Uterus (tissue), 3 donors: ENCODE measurements at regions not wholly inside any gene's neighbourhood (a gene's known extent, or its start where the extent isn't known, plus 50 kb on each side); places are given as distances from the start of the nearest gene placed in this dataset.
"Not testable (repeated sequence)": the region's sequence is repeated elsewhere in the genome, so short reads cannot be mapped to it uniquely, and the experiment has no call there.

Experiments
- DNase-seq, 2 donors: peaks; one replicate each; pipeline ENCODE4 v3.0.0-alpha.2; 2019 to 2020
- H3K27ac ChIP-seq, 2 donors: fragments of 200-600 bp; sonication (generic); 1 replicate in 1 of 2; 2 replicates in 1 of 2; pipeline ENCODE4 v1.5.1; 2016 to 2018
- H3K27me3 ChIP-seq, 2 donors: fragments of 200-600 bp; sonication (generic); one replicate each; pipeline ENCODE4 v1.5.1; 2018 to 2019; ENCODE audit warnings: control low read depth in 1 of 2
- H3K36me3 ChIP-seq, 2 donors: fragments of 200-600 bp; sonication (generic); one replicate each; pipeline ENCODE4 v1.5.1; 2019; ENCODE audit warnings: control low read depth in 1 of 2
- H3K4me1 ChIP-seq, 2 donors: fragments of 200-600 bp; sonication (generic); one replicate each; pipeline ENCODE4 v1.5.1; 2018 to 2019; ENCODE audit warnings: control low read depth in 1 of 2
- H3K4me3 ChIP-seq, 2 donors: fragments of 200-600 bp; sonication (generic); 1 replicate in 1 of 2; 2 replicates in 1 of 2; pipeline ENCODE4 v1.5.1; 2018 to 2019; ENCODE audit warnings: mild to moderate bottlenecking in 1 of 2
- H3K9me3 ChIP-seq, 2 donors: fragments of 200-600 bp; sonication (generic); one replicate each; pipeline ENCODE4 v1.5.1; 2019; ENCODE audit warnings: control low read depth in 1 of 2
- POLR2A ChIP-seq, 2 donors: fragments of 450-650 bp; IDR thresholded peaks; one replicate each; pipeline ENCODE4 v1.6.1; 2016; ENCODE audit warnings: antibody characterized with exemption in 2 of 2, mild to moderate bottlenecking in 1 of 2, moderate library complexity in 1 of 2
- intact Hi-C: fragments of 100-400 bp; cut with DNase I; formaldehyde crosslinking; loops from one replicate; pipeline ENCODE4 v1.15.1; 2023; ENCODE audit warnings: low total_unique reads
- TF ChIP-seq, protein P1 (sequence below), 4 experiments: fragments of 200-600 bp in 2 of 4; fragments of 450-650 bp in 2 of 4; sonication (generic) in 2 of 4; IDR thresholded peaks; one replicate each; pipeline ENCODE4 v1.5.1; 2016 to 2019; ENCODE audit warnings: antibody characterized with exemption in 4 of 4, mild to moderate bottlenecking in 2 of 4, moderate library complexity in 1 of 4
- donor health status: DM: yes; HTN: yes; CAD: no.

GRCh38 chr18:38751211-38751610, 1185.6 kb upstream of the CELF4 start:
- Histone ChIP-seq H3K9me3 (no peaks in the 10 kb centered on the region), H3K4me1 (no peaks in the 10 kb centered on the region), H3K27ac (no peak overlapping the region), H3K4me3 (no peak overlapping the region), H3K36me3 (no peaks in the 10 kb centered on the region), H3K27me3 (no peaks in the 10 kb centered on the region)
- intact Hi-C loops, result no loop called here
- DNase-seq, result no peak
- TF ChIP-seq, protein P1, sequence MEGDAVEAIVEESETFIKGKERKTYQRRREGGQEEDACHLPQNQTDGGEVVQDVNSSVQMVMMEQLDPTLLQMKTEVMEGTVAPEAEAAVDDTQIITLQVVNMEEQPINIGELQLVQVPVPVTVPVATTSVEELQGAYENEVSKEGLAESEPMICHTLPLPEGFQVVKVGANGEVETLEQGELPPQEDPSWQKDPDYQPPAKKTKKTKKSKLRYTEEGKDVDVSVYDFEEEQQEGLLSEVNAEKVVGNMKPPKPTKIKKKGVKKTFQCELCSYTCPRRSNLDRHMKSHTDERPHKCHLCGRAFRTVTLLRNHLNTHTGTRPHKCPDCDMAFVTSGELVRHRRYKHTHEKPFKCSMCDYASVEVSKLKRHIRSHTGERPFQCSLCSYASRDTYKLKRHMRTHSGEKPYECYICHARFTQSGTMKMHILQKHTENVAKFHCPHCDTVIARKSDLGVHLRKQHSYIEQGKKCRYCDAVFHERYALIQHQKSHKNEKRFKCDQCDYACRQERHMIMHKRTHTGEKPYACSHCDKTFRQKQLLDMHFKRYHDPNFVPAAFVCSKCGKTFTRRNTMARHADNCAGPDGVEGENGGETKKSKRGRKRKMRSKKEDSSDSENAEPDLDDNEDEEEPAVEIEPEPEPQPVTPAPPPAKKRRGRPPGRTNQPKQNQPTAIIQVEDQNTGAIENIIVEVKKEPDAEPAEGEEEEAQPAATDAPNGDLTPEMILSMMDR (IDR thresholded peaks at IDR 0.05), result no peak
- no peak for TF ChIP-seq POLR2A (IDR thresholded peaks at IDR 0.05)

DNA sequence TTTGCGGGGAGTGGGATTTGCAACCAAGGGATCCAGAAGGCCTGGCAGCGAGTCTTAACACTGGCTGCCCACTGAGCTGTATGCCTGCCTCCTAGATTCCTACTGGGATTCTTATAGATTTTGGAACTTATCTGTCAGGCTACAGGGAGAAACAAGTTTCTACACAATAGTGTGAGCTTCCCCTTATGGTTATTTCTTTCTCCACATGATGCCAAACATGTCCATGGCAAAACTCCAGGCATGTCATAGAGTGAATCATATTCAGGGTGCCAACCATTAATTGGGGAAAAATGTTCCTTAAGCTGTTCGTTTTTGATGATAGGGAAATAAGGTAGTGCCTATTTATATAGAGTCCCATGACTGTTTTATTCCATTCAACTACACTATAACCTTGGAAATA, 1185.2 kb upstream of the CELF4 start:
- no peak for DNase-seq
- intact Hi-C loops, result no loop called here

DNA sequence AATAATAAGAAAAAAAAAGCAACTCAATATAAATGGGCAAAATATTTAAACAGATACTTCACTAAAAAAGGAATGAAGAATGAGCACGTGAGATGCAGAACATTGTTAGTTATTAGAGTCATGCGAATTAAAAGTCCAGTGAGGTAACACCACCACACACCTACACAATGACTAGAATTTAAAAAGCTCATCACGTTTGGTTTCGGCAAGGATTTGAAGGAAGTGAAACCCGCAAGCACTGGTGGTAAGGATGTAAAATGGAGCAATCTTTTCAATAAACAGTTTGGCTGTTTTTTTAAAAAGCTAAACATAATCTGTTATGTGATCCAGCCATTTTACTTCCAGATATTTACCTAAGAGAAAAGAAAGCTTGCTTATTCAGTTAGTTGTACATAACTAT, 1181.6 kb upstream of the CELF4 start:
- DNase-seq, result no peak
- H3K4me1 ChIP-seq, result no peaks in the 10 kb centered on the region
- H3K36me3 ChIP-seq, result no peaks in the 10 kb centered on the region
- no peak overlapping the region for H3K4me3 ChIP-seq
- TF ChIP-seq, protein P1 (IDR thresholded peaks at IDR 0.05), result no peak
- TF ChIP-seq POLR2A (IDR thresholded peaks at IDR 0.05), result no peak
- H3K27me3 ChIP-seq, result no peaks in the 10 kb centered on the region
- H3K27ac ChIP-seq, result no peak overlapping the region
- no peaks in the 10 kb centered on the region for H3K9me3 ChIP-seq
- intact Hi-C loops, result no loop called here

More for the DNA sequence above, 1185.2 kb upstream of the CELF4 start:
- Histone ChIP-seq H3K27me3 (no peaks in the 10 kb centered on the region), H3K36me3 (no peaks in the 10 kb centered on the region), H3K9me3 (no peaks in the 10 kb centered on the region), H3K4me1 (no peaks in the 10 kb centered on the region), H3K27ac (no peak overlapping the region), H3K4me3 (no peak overlapping the region)
- TF ChIP-seq POLR2A (IDR thresholded peaks at IDR 0.05), result no peak
- TF ChIP-seq, protein P1 (IDR thresholded peaks at IDR 0.05), result no peak

DNA sequence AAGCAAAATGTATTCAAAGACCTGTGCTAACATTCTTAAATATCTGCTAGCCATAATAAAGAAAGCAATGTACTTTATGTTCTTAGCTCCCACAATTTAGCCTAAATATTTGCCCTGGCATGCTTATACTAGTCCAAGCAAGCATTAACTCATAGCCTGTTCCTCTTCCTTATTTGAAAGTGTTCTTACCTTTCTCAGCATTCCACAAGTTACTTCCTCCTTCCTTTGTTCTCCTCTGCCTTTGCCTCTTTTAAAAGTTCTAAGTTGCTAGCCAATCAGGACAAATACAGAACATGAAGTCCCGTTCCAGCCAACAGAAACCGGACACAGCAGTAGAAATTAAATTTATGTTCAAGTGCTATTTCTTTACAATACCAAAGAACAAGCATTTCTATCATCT, 1154.6 kb upstream of the CELF4 start:
- intact Hi-C loops, H3K27ac ChIP-seq, H3K4me3 ChIP-seq, DNase-seq, H3K9me3 ChIP-seq, H3K27me3 ChIP-seq, H3K4me1 ChIP-seq, H3K36me3 ChIP-seq: not testable (repeated sequence)

DNA sequence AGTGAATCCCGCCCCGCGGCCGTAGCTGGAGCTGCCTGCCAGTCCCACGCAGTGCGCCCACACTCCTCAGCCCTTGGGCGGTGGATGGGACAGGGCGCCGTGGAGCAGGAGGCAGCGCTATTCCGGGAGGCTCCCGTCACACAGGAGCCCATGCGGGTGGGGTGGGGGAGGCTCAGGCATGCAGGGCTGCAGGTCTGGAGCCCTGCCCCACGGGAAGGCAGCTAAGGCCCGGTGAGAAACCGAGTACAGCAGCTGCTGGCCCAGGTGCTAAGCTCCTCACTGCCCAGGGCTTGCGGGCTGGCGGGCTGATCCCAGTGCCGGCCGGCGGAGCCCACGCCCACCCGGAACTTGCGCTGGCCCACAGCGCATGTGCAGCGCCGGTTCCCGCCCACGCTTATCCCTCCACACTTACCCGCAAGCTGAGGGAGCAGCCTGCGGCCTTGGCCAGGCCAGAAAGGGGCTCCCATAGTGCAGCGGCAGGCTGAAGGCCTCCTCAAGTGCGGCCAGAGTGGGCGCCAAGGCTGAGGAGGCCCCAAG, 1152.8 kb upstream of the CELF4 start:
- TF ChIP-seq, protein P1 (IDR thresholded peaks at IDR 0.05), result no peak
- no peak for TF ChIP-seq POLR2A (IDR thresholded peaks at IDR 0.05)
- H3K27me3 ChIP-seq, result no peaks in the 10 kb centered on the region
- DNase-seq, result no peak
- intact Hi-C loops, result no loop called here
- no peaks in the 10 kb centered on the region for H3K4me1 ChIP-seq
- no peaks in the 10 kb centered on the region for H3K9me3 ChIP-seq
- H3K4me3 ChIP-seq, result no peak overlapping the region
- no peak overlapping the region for H3K27ac ChIP-seq
- no peaks in the 10 kb centered on the region for H3K36me3 ChIP-seq

- no peaks in the 10 kb centered on the region for H3K4me1 ChIP-seq
- no peaks in the 10 kb centered on the region for H3K36me3 ChIP-seq
- DNase-seq, result no peak
- no peaks in the 10 kb centered on the region for H3K9me3 ChIP-seq
- intact Hi-C loops, result no loop called here
- no peak overlapping the region for H3K27ac ChIP-seq
- H3K27me3 ChIP-seq, result no peaks in the 10 kb centered on the region
- H3K4me3 ChIP-seq, result no peak overlapping the region
- TF ChIP-seq, protein P1 (IDR thresholded peaks at IDR 0.05), result no peak
- TF ChIP-seq POLR2A (IDR thresholded peaks at IDR 0.05), result no peak
These were observed 1143.5 kb upstream of the CELF4 start for GRCh38 chr18:38709122-38709521.
